ENCODE measurements at regions not wholly inside any gene's neighbourhood (a gene's known extent, or its start where the extent isn't known, plus 50 kb on each side); places are given as distances from the start of the nearest gene placed in this dataset.

DNA sequence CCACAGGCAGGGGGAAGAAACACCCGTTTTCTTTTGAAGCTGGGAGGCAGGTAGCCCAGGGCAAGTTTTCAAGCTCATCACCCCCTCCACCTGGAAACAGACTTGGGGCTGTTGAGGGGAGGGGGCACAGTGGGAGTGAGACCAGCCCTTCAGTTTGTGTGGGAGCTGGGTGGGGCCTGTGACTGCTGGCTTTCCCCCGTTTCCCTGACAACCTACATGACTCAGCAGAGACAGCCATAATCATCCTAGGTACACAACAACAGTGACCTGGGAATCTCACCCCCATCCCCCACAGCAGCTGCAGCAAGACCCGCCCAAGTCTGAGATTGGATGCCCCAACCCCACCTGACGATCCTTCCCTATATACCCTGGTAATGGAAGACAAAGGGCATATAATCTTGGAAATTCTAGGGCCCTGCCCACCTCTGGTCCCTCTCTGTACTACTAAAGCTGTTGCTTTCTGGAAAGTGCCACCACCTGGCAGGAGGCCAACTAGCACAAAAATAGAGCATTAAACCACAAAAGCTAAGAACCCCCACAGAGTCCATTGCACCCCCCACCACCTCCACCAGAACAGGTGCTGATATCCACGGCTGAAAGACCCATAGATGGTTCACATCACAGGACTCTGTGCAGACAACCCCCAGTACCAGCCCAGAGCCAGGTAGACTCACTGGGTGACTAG, 422.2 kb upstream of the SGO1 start (continued):
- TF ChIP-seq, protein P1, sequence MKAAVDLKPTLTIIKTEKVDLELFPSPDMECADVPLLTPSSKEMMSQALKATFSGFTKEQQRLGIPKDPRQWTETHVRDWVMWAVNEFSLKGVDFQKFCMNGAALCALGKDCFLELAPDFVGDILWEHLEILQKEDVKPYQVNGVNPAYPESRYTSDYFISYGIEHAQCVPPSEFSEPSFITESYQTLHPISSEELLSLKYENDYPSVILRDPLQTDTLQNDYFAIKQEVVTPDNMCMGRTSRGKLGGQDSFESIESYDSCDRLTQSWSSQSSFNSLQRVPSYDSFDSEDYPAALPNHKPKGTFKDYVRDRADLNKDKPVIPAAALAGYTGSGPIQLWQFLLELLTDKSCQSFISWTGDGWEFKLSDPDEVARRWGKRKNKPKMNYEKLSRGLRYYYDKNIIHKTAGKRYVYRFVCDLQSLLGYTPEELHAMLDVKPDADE (IDR thresholded peaks at IDR 0.05), result no peak
- no peak for TF ChIP-seq ZNF114 (CRISPR knock-in tag; IDR thresholded peaks at IDR 0.05)
- TF ChIP-seq POLR2AphosphoS5 (IDR thresholded peaks at IDR 0.05; ENCODE audit: low read depth), result no peak
- no peak for TF ChIP-seq NANOG (IDR thresholded peaks at IDR 0.05; ENCODE audit: borderline replicate concordance)
- TF ChIP-seq EZH2phosphoT487 (IDR thresholded peaks at IDR 0.05; ENCODE audit: unreplicated experiment), result no peak
- no peak for TF ChIP-seq JUNB (IDR thresholded peaks at IDR 0.05; ENCODE audit: unreplicated experiment)
- no peak for TF ChIP-seq CTCF (conservative IDR thresholded peaks at IDR 0.05; ENCODE audit: low read depth in 2 of 2)
- no peak for TF ChIP-seq ZNF331 (CRISPR knock-in tag; IDR thresholded peaks at IDR 0.05; ENCODE audit: low read depth)

DNA sequence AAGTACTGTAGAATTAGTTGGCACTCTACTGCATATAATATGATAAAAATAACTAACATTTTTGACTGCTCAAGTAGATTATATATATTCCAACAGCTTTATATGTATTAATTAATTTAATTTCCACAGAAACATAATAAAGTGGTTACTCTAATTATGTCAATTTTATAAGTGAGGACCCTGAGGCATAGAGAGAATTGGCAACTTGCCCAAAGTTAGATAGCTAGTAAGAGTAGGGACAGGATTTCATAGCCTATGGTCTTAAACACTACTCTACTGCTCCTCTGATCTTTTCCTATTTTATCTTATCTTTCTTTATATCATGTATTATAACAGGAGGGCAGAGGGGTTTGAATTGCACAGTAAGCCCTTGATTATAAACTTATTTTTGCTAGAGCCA, 418.7 kb upstream of the SGO1 start:
- Histone ChIP-seq H4K20me1 (replicated peaks; ENCODE audit: insufficient read depth) (no peaks in the 10 kb centered on the region), H3F3A (replicated peaks; ENCODE audit: low read depth) (no peaks in the 10 kb centered on the region), H3K27ac (ENCODE audit: low read depth) (no peak overlapping the region), H3K27me3 (ENCODE audit: insufficient read depth) (no peaks in the 10 kb centered on the region), H3K4me1 (ENCODE audit: insufficient read depth) (no peaks in the 10 kb centered on the region), H2AFZ (no peak overlapping the region), H3K79me2 (replicated peaks; ENCODE audit: insufficient read depth) (no peaks in the 10 kb centered on the region), H3K9me2 (ENCODE audit: insufficient read depth) (0 out of 2 replicates have a peak, but pooled peaks cover 4% of the 10 kb centered on the region), H3K36me3 (ENCODE audit: insufficient read depth) (no peaks in the 10 kb centered on the region), H3K4me2 (no peak overlapping the region), H3K4me3 (no peak overlapping the region)
- peaks cover 18% of the 10 kb centered on the region for H3K9me3 Mint-ChIP-seq
- no peaks in the 10 kb centered on the region; the same call in 2 of the 3 replicates for H3K4me1 Mint-ChIP-seq
- H3K4me3 Mint-ChIP-seq, result no peak overlapping the region
- H3K27ac Mint-ChIP-seq, result no peak overlapping the region
- DNase-seq (ENCODE audit: low spot score) (no peak), ATAC-seq (no peak)
- no peaks in the 10 kb centered on the region for H3K27me3 Mint-ChIP-seq (ENCODE audit: insufficient read depth, low read depth, poor library complexity)
- 0 out of 3 replicates have a peak, but pooled peaks cover 4% of the 10 kb centered on the region for H3K36me3 Mint-ChIP-seq (ENCODE audit: low read depth)
- TF ChIP-seq ZNF114 (CRISPR knock-in tag; IDR thresholded peaks at IDR 0.05) (no peak), CTCF (conservative IDR thresholded peaks at IDR 0.05; ENCODE audit: low read depth in 2 of 2) (no peak), EZH2 (IDR thresholded peaks at IDR 0.05; ENCODE audit: low read depth, unreplicated experiment) (no peak), ZNF331 (CRISPR knock-in tag; IDR thresholded peaks at IDR 0.05; ENCODE audit: low read depth) (no peak), NANOG (IDR thresholded peaks at IDR 0.05; ENCODE audit: borderline replicate concordance) (no peak)
